ENCODE measurements at regions not wholly inside any gene's neighbourhood (a gene's known extent, or its start where the extent isn't known, plus 50 kb on each side); places are given as distances from the start of the nearest gene placed in this dataset.

DNA sequence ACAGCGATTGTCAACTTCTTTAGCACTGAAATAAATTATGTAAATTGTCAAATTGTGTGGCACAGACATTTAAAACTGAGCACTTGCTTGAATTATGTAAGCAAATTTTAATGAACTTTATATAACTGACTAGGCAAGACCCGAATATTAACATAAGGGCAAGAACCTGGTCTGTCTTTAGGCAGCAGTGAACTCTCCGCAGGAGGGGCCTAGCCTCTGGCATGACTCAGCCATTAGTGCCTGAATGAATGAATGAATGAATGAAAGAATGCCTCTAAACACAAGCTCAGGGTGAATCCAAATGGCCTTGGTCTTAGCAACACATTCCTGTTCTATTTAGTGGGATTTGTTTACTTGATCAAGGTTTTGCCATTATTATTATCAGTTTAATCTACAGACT lies 654.7 kb upstream of the ARGLU1 start:
- no peak for DNase-seq

- no peak for DNase-seq
These were observed 652.3 kb upstream of the ARGLU1 start for GRCh38 chr13:107220245-107220644.

DNA sequence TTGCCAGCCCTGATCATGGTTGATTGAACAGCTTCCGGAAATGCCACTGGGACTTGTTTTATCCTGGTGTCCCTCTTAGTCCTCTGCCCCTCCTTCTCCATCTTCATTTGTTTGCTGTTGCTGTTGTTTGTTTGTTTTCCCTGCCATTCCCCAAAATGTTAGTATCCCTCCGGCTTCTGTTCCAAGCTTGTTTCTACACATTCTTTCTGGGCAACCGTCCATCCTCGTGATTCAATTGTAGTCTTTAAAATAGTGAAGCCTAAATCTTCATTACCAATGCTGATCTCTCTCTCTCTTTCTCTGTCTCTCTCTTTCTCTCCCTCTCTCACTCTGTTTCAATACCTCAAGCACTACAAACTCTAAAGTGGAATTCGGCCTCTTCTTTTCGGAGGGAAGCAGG lies 649.3 kb upstream of the ARGLU1 start:
- peak; percentile 67 for DNase-seq

DNA sequence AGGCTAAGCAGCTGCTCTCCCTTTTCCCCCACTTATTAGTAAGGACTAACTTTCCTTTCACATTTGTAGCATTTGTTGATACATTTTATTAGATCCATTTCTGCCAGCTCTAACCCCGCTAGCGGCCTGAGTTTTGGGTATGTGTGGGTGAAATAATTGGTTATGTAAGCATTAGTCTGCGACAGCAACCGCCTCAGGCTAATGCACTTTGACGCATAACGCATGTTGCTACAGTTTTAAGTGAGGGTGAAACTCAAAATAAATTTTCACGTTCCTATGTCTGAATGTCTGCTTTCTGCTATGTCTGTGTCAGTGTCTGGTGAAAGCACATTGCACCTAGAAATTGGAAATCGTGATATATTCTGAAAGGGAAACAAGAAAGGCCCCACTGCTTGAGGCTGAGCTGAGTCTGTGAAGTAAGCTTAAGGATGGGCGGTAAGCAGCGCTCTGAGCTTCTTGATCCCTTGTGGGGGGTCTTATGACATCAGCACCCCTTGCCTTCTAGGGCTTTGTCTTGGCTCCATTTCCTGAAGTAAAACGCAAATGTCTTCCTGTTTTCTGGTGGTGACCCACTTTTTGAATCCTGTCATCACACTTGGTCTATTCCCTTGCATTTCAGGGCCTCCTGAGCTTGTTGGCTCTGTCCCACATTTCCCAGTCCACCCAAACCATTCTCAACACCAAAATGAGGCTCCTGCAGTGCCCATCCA lies 648.3 kb upstream of the ARGLU1 start:
- no peak for DNase-seq

DNA sequence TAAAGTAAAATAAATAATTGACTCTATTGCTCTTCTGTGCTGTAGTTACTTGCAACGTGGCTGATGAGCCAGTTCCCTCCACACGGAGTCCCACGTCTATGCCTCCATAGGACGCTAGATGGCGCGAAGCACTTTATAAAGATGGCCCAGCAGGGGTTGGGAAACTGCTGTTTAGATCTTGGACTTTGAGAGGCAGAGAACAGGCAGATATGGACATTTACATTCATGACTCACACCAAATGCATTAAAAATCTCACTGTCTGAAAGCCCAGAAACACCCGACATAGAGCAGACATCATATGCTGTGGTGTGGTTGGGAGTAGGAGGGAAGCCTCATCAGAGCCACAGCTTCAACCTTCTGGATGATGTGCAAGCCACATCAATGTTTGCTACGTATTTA lies 643.1 kb upstream of the ARGLU1 start:
- peak; percentile 85 for DNase-seq

DNA sequence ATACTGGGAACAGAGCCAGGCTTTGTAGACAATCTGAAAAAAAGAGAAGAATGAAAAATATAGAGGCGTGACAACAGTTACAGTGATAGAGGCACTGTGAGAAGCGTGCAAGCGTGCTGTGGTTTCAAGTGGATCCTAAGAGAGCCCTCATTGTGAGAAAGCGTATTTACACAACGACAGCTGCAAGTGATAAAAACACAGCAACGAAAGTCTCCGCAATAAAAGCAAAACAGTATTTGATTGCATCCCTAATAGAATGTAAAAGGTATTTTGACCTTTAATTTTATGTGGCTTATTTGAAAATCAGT lies 642.7 kb upstream of the ARGLU1 start:
- DNase-seq: no peak

DNA sequence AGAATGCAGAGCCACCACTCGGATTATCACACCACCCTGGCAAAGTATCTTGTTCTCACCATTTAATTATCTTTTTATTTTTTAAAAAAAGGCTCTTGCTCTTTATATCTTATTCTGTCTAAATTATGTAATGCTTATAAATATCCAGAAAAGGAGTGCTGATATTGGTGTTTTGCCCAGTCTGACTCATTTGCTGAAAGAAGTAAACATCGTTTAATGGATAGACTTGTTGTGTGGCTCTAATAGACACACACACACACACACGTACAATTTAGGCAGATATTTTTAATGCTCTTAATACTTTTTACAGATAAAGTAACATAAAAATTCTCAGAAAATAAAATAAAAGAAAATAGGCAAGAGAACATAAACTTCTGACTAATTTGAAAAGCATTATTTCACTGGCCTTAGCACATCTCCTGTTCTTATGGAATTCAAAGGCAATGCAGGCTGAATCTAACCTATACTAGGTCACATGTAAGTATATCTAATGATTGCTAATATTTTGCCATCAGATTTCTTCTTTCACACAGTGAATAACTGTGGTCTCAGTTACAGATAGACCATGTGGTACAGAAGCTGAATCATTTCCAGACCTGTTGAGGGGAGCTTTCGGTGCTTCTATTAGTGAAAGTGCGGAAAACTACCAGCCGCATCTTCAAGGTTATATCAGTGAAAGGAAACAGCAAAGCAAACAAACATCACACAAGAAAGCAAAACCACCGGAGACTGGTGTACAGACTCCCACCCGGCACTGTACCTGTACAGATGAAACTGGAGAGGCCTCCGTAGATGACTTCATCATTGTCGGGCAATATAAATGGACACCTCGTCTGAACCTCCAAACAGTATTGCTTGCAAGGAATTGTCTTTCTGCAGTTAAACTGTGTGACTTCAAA lies 642.1 kb upstream of the ARGLU1 start:
- peak; percentile 92 for DNase-seq

GRCh38 chr13:107208889-107209288 lies 641.0 kb upstream of the ARGLU1 start:
- no peak for DNase-seq

DNA sequence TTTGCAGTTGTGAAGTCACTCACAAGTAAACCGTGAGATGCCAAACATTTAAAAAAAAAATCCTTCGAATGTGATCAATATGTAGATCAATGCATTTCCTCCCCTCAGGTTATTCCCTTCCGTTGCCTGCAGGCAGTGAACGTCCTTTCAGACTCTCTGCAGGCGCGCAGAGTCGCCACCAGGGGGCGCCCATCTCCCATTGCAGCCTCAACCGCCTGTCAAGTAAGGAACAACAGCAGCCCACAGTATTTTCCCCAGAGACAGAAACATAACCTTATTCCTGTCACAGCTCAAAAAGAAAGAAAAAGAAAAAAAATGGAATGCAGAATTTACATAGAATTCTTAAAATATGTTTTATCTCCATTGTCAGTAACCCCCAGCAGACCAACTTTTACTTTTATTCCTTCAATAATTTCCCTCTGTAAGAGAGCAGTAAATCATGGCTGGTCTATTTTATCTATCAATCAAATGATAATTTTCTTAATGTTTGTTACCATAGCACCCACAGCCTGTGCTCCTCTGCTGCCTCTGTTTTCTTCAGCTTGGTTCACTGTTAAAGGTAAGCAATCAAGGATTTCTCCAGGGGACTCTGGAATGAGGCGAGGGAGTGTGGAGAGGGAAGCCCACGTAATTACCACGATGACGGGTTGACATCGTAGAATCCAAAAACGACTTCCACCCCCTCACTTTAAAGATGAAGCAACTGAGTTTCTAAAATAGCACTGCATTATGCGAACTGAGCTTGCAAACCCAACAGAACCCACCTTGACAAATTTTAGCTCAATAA lies 637.6 kb upstream of the ARGLU1 start:
- no peak for DNase-seq

DNA sequence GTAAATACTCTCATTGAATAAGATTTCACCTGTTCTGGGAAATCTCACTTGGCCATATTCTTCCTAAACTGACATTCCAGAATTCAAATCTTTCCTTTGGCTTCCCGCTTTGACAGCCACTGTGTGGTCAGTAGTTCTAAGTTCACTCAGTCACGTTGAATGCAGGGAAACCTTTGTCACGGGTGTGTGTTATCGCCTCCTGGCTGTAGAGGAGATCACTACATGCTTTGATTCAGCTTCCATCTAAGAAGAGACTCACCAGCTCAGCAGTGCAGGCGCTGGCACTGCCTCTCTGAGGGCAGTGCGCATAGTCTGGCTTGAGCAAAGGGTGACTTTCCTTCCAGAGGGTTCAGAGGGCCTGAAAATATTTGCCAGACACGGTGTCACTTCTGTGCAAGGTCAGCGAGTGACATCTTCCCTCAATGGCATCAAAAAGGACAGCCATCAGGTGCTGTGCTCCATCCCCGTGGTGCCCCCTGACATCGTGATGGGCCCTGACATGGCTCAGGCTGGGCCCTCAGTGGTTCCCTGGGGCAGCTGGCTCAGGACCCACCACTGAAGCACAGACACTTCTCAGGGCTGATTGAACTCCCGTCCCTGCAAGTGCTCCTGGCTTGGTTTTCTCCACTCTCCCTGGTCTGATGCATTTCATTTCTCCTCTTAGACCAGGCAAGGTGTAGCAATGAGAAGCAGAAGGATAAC lies 635.4 kb upstream of the ARGLU1 start:
- DNase-seq: no peak

- DNase-seq: no peak
These were observed 634.6 kb upstream of the ARGLU1 start for GRCh38 chr13:107202371-107203023.

GRCh38 chr13:107200491-107200890 lies 632.6 kb upstream of the ARGLU1 start:
- DNase-seq: no peak

DNA sequence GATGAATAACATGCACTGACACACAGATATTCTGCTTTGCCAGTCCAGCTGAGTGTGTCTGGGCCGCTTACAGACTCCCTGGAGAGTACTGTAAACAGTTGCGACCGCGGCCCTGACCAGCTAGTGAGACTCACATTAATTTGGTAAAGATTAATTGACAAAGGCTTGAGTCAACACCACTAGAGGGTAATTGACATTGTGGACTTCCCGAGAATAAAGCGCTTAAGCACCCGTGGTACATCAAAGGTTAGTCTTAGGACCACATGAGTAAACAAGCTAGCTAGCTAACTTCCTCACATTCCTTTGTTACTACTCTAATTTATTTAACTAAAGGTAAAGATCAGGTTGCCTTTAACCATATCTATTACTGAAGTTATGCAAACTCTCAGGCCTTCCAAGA lies 624.4 kb upstream of the ARGLU1 start:
- peak; percentile 25 for DNase-seq

DNA sequence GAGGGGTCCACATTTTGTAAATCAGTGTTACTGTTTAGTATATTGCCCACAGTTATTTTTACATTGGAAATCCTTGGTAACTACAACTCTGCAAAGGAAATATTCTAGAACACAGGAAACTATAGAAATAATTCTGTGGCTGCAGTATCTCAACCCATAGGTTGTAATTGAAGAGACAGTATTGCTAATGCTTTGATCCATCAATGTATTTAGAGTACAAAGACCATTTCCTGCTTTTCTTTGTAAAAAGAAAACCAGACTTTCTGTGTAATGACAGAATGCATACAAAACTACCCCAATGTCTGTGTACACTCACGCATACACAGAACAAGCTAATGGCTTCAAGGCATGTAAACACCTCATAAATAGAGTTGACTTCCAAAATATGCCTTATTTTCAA lies 622.1 kb upstream of the ARGLU1 start:
- DNase-seq: no peak

GRCh38 chr13:107185889-107186288 lies 618.0 kb upstream of the ARGLU1 start:
- no peak for DNase-seq

- DNase-seq: no peak
These were observed 602.5 kb upstream of the ARGLU1 start for GRCh38 chr13:107170270-107170931.

GRCh38 chr13:107157271-107157670 lies 589.3 kb upstream of the ARGLU1 start:
- DNase-seq: no peak

DNA sequence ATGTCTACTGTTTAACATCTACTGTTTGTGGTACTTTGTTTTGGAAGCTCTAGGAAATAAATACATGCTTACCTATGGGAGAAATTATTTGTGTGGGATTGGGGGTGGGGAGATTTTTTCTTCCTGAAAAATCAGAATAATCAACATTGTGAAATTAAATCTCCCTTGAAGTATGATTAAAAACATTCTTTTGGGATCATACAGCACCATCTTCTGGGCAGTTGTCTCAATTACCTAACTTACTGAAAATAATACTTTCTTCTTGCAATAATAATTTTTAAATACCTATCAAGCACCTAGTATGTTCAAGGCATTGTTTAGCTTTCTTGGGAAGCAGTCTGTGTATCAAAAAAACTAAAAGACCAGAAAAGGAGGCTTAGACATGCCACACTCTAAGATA lies 576.5 kb upstream of the ARGLU1 start:
- no peak for DNase-seq

- DNase-seq: no peak
These were observed 573.8 kb upstream of the ARGLU1 start for GRCh38 chr13:107141767-107142166.

DNA sequence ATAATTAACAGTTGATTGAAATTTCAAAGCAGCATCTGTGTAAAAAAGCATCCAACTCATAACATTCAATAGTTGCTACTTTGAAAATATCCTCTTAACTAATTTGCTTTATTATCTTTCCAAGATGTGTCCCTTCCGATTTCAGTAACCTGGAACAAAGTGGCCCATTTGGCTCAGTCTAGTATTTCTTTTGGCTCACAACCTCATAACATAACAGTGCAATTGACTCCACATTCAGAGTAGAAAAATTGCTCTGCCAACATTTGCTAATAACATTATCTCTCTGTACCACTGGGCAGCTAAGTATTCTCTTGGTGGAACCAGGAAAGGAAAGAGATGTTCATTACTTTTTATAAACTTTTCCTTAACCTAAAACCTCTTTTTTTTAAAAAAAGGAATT lies 571.1 kb upstream of the ARGLU1 start:
- peak; percentile 9 for DNase-seq

- DNase-seq: no peak
These were observed 570.5 kb upstream of the ARGLU1 start for GRCh38 chr13:107138486-107138885.

DNA sequence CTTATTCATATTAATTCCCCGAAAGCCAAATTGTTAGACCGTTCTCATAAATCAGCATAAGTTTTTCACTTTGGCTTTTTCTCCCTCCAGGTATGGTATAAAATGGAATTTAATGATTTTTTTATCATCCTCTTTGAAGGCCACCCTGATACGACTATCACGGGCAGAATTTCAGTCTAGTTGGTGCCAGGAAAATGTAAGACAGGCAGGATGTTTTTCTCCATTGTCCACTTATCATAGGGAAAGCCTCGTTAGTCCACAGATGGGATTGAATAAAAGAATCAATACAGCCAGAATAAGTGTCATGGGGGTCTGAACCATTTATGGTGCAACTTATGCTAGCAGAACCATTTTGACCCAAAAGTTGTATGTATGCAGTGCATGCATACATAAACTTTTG lies 566.0 kb upstream of the ARGLU1 start:
- DNase-seq: no peak

Measured in NCI-H2029 treated with DMSO at 0.1 percent for 48 hours (cell line).